ENCODE measurements at regions not wholly inside any gene's neighbourhood (a gene's known extent, or its start where the extent isn't known, plus 50 kb on each side); places are given as distances from the start of the nearest gene placed in this dataset.

DNA sequence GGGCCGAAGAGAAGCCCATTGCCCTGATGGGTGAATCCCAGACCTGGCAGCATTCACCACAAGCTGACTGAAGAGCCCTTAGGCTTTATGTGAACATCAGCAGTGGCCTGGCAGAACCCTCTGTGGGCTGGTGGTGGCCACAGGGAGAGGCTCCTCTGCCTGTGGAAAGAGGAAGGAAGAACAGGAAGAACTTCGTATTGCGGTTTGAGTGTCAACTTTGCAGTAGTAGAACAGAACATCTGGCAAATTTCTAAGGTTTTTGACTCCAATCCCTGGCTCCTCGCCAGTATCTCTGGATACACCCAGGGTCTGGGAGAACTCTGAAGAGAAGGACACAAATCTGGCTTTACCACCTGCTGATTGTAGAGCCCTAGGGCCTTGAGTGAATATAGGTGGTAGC lies 356.4 kb upstream of the GRAMD2B start:
- no peak for DNase-seq (ENCODE audit: extremely low read depth, low read depth)
- TF ChIP-seq, protein P1, sequence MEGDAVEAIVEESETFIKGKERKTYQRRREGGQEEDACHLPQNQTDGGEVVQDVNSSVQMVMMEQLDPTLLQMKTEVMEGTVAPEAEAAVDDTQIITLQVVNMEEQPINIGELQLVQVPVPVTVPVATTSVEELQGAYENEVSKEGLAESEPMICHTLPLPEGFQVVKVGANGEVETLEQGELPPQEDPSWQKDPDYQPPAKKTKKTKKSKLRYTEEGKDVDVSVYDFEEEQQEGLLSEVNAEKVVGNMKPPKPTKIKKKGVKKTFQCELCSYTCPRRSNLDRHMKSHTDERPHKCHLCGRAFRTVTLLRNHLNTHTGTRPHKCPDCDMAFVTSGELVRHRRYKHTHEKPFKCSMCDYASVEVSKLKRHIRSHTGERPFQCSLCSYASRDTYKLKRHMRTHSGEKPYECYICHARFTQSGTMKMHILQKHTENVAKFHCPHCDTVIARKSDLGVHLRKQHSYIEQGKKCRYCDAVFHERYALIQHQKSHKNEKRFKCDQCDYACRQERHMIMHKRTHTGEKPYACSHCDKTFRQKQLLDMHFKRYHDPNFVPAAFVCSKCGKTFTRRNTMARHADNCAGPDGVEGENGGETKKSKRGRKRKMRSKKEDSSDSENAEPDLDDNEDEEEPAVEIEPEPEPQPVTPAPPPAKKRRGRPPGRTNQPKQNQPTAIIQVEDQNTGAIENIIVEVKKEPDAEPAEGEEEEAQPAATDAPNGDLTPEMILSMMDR (IDR thresholded peaks at IDR 0.05; ENCODE audit: low read depth, low read length): no peak

DNA sequence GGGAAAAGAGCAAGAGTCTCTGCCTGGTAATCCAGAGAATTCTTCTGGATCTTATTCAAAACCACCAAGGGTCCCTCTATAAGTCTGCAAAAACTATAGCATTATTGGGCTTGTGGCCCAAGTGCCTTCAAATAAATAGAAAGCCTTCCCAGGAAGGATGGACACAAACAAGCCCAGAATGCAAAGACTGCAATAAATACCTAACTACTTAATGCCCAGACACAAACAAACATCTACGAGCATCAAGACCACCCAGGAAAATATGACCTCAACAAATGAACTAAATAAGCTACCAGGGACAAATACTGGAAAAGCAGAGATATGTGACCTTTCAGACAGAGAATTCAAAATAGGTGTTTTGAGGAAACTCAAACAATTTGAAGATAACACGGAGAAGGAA lies 355.8 kb upstream of the GRAMD2B start:
- no peak for DNase-seq (ENCODE audit: extremely low read depth, low read depth)
- TF ChIP-seq, protein P1 (IDR thresholded peaks at IDR 0.05; ENCODE audit: low read depth, low read length): no peak

DNA sequence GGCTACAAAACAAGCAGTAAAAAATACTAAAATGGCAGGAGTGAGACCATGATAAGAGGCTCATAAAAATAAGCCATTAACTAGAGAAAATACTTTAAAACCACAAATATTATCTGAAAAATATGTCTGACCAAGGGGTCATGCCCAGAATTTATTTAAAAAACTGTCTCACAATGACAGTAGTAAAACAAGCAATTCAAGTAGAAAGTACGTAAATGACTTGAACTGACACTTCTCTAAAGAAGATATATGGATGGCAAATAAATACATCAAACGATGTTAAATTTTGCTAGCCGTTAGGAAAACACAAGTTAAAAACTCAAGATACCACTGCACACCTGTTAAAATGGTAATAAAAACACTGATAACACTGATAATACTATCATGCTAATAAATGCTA lies 353.9 kb upstream of the GRAMD2B start:
- TF ChIP-seq, protein P1 (IDR thresholded peaks at IDR 0.05; ENCODE audit: low read depth, low read length): no peak
- no peak for DNase-seq (ENCODE audit: extremely low read depth, low read depth)

DNA sequence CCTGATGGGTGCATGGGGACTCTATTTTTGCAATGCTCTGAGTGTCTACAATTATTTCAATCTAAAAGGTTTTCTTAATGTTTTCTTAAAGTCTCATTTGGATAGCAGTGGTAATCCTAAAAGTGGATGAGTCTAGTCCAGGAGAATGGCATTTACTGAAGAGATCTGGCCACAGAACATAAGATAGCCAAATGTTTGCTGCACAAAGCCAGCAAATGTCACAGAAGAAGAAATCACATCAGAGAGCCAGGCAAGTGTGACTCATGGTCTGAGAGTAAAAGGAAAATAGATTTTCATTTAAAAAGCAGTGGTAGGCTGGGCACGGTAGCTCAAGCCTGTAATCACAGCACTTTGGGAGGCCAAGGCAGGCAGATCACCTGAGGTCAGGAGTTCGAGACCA lies 352.7 kb upstream of the GRAMD2B start:
- DNase-seq (ENCODE audit: extremely low read depth, low read depth): no peak
- TF ChIP-seq, protein P1 (IDR thresholded peaks at IDR 0.05; ENCODE audit: low read depth, low read length): no peak

DNA sequence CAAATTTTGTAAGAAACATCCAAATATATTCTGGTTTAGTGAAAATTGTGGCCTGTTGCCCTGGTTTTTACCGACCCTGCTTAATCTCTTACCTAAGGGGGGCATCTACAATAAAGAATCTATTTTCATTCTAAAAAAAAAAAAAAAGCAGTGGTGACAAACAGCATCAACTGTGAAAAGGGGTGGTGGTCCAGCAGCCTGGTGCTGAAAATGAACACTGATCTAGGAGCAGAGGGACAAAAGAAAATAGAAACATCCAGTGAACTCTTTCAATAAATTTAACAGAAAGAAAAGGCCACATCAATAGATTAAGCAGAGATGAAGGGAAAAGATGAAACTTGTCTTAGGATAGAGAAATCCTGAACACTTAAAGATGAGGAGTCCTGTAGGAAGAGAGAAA lies 348.7 kb upstream of the GRAMD2B start:
- TF ChIP-seq, protein P1 (IDR thresholded peaks at IDR 0.05; ENCODE audit: low read depth, low read length): no peak
- no peak for DNase-seq (ENCODE audit: extremely low read depth, low read depth)

DNA sequence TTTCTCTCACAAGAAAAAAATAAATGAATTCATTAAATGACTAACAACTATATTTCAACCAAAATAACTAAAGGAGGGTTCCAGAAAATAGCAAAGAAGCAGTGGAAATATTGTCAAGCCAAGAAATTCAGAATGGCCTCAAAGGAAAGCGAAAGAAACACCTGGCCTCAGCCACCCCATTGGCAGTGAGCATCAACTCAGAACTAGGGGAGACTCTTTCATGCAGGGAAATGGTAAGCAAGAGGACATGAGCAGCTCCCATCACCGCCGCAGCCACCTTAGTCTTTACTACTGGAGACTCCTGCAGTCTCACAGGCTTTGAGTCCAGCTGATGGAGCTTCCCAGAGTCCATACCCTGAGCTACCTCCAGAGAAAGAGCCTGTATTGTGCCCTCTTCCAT lies 343.9 kb upstream of the GRAMD2B start:
- TF ChIP-seq, protein P1 (IDR thresholded peaks at IDR 0.05; ENCODE audit: low read depth, low read length): no peak
- DNase-seq (ENCODE audit: extremely low read depth, low read depth): no peak

DNA sequence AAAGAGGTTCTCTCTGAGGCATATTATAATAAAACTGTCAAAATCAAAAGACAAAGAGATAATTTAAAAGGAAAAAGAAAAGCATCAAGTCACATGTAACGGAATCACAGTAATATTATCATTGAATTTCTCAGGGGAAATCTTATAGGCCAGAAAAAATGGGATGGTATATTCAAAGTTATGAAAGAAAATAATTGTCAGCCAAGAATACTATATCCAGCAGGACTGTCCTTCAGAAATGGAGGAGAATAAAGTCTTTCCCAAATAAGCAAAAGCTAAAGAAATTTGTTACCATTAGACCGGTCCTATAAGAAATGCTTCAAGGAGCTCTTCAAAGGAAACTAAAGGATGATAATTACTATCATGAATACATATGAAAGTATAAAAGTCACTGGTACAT lies 342.0 kb upstream of the GRAMD2B start:
- TF ChIP-seq, protein P1 (IDR thresholded peaks at IDR 0.05; ENCODE audit: low read depth, low read length): no peak
- DNase-seq (ENCODE audit: extremely low read depth, low read depth): no peak

All from AG09319 (cell line).